Myocyte (in vitro differentiated cells): ENCODE measurements at regions not wholly inside any gene's neighbourhood (a gene's known extent, or its start where the extent isn't known, plus 50 kb on each side); places are given as distances from the start of the nearest gene placed in this dataset.
A peak's percentile ranks its signal among the peaks of the same experiment; 100 is the strongest.

ENCODE experiments used
- DNase-seq: peaks from one replicate; pipeline ENCODE4 v3.0.0-alpha.2; 2012; ENCODE audit warnings: low read depth

DNA sequence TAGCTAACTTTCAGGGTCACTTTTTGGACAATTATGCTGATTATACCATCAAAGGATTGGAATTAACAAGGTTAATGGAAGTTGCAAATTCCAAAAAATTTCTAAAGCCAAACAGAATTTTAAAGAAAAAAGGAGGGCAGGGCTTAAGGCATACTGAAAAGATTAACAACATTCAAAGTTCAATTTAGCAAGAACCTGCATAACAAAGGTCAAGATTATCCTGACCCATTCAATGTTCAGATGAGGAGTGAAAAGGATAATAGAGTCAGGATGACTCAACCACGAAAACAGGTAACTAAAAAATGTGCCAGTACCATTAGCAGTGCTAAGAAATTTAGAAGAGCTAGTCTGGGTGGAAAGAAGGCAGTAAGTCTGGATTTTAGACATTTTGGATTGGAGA is 139.8 kb upstream of the HNMT start:
- DNase-seq: no peak

DNA sequence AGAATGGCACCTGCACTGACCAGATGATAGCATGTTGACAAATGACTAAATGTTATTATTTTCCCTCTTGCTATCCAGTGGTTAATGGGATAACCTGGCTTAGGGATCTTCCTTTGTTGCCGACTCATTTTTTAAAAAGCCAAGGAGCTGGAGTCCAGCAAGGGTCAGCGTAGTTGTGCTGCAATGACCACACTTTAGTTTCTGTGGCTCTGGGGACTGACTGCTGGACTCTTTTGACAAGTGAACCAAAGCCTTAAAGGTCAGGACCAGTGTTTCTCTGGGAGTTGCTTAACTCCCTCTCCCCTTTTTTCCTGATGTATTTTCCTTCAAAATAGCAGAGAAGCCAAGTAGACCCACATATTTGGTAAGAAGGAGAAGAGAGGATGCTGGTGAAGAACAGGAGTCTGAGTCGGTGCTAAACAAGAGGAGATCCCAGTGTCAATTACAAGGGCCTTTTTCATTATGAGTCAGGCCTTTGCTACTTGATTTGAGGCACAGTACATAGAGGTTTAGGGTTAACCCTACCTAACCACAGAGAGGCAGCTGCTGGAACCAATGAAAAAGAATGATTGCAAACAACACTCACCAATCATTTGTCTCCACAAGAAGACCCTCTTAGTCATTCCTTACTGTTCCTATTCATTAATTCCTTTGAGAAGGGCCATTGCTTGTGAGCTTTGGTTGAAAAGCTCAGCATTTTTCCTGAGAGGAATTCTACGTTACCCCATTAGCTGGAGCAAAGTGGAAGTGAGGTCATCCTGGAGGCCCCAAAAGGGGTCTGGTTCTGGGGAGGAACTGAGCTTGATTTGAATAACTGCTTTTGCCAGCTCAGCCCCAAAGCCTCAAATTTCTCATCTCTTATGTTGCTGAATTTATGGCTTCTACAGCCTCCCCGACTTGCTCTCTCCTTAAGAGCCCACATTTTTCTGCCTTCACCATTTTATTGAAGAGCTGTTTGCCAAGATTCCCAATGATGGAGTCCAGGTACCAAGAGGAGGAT is 137.6 kb upstream of the HNMT start:
- peak; percentile 54 for DNase-seq

GRCh38 chr2:137828624-137829023 is 135.6 kb upstream of the HNMT start:
- DNase-seq: no peak

DNA sequence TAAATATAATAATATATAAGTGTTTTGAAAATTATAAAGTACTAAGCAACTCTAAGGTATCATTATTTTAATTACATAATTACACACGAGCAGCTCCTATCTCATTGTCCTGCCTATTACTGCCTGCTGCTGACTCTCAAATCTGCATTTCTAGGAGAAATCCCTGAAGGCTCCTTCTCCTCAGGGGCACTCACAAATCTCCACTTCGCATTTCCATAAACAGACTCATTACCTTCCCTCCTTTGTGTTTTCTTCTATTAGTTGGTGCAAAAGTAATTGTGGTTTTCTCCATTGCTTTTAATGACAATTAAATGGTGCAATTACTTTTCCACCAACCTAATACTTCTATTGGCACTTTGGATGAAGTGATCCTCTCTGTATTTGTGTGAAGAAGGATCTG is 135.0 kb upstream of the HNMT start:
- no peak for DNase-seq

DNA sequence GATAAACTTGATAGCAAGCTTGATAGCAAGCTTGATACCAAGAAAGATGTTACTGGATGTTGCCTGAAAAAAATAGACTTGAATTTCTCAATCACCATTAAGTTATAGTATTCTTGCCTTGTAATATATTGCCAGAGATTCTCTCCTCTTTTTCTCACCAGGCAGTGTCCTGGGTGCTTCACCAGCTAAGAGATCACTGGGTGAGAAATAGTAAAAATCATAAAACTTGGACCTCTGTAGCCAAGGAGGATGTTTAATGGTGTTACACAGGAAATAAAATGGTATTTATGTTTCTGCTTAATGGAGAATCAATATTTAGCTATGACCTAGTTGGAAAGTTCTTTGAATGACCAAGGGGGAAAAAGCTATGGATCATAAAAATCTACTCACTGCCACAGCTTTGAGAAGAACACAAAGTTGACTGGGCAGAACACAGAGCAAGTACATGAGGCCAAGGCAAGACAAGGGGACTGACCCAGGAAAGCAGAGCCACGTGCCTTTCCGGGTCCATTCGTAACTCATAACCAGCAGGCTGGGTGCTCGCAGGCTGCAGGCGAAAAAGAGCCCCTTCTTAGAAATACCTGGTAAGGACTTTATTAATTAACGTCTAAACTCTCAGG is 129.4 kb upstream of the HNMT start:
- no peak for DNase-seq

DNA sequence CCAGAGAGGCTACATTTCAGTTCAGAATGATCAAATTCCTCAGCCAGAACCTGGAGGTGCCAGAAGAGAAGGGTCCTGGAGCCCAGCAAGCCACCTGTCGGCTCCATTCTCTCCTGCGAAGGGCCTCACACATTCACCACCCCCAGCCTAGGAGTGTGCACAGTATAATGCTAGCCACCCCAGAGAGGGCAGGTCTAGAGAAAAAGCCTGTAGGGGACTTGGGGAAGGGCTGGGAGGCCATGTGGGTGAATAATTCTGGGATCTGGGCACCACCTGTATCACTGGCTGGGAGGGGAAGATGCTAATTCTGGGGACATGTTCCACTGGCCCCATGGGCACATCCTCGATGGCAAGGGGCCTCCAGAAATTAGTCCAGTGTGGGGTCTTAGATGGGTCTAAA is 127.6 kb upstream of the HNMT start:
- DNase-seq: no peak

DNA sequence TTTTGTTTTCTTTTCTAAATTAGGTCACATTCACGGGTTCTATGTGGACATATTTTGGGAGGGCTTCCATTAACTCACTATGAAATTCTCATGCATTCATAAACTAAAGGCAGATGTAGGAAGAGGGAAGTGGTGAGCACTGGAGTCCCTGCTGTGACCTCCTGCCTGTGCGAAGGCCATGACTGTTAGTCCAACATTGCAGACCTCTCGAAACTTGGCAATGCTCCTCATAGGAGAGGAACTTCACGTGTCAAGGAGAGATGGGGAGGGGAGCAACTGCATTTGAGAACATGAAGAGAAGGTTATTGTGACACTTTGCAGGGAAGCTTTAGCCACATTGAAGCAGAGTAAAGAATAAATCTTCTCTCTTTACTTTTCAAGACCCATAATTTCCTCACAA is 126.4 kb upstream of the HNMT start:
- no peak for DNase-seq

GRCh38 chr2:137838255-137839092 is 125.8 kb upstream of the HNMT start:
- peak; percentile 58 for DNase-seq

DNA sequence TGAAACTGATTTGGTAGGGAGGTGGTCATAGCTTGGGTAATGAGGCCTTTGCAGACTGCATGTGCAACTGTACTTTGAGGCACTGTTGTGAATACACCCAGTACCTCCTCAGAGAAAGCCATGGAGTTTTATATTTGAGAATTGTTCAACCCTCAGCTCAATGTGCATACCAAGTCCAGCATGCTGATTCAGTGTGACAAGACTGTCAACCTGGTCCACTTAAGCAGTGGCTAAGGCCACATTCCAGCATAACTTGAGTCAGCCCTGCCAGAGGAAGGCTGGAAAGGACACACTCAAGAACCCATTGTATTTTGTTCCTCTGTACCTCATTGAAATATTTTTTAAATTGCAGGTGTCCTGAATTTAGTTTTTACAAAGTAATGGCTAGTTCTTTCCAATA is 121.8 kb upstream of the HNMT start:
- DNase-seq: no peak

DNA sequence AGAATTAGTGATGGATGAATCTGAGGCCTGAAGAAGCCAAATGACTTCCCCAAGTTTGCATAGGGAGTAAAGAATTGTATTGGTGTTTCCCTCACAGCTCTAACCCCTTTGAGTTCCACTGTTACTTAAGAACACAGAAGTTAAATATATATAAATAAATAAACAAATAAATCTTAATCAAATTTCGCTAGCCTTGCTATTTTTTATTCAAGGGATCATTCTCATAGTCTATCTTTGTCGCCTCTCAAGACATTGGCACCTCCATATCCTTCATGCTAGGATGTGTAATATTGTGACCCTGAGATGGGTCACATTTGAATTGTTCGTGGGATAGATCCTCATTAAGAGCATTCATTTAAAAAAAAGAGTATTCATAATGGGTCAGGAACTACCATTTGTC is 121.3 kb upstream of the HNMT start:
- no peak for DNase-seq

DNA sequence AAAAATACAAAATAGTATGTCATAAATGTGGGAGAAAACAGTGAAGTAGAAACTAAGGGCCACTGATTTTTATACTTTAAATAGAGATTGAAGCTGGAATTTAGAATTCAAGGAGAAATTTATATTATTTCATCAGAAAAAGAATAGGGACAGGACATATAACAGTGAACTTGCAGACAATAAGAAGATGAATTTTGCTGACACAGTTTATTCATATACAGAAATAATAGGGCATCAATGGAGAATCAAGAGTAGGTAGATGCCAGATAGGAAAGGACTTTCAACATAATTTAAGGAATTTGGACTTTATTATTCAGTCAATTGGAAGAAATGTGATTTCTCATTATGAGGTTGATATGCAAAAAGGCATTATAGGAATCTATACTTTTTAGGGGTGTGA is 118.9 kb upstream of the HNMT start:
- no peak for DNase-seq

DNA sequence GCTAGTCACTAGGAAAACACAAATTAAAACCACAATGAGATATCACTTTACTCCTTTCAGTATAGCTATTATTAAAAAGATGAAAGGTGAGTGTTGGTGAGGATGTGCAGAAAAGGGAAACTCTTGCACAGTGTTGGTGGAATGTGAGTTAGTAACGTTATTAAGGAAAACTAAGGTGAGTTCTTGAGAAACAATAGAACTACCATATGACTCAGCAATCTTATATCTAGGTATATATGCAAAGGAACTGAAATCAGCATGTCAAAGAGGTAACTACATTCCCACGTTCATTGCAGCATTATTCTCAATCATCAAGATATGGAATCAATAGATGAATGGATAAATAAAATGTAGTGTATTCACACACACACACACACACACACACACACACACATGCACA is 117.3 kb upstream of the HNMT start:
- no peak for DNase-seq

- no peak for DNase-seq
Measured at GRCh38 chr2:137847443-137847842, 116.8 kb upstream of the HNMT start.

DNA sequence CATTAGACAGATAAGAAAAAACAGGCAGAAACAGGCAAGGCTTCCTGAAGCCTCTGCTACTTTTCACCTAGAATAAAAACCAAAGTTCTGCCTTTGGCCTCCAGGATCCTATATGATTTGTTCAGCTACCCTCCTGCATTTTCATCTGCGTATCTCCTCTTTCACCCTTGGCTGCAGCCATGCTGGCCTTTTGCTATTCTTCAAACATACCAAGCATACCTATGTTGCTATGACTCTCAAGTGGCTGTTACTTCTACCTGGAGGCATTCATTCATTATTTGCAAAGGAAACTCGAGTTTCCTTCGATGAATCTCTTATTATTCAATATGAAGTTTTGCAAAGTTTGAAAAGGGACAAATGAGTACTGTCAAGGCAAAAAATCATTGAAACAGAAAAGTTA is 106.4 kb upstream of the HNMT start:
- DNase-seq: no peak

DNA sequence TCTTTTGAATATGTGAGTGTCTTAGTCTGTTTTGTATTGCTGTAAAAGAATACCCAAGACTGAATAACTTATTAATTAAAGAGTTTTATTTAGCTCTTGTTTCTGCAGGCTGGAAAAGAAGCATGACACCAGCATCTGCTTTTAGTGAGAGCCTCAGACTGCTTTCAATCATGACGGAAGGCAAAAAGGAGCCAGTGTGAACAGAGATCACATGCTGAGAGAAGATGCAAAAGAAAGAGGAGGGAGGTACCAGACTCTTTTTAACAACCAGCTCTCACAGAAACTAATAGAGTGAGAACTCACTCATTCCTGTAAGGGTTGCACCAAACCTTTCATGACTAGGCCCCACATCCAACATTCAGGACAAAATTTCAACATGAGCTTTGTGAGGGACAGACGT is 101.6 kb upstream of the HNMT start:
- no peak for DNase-seq

GRCh38 chr2:137865954-137866540 is 98.2 kb upstream of the HNMT start:
- peak; percentile 57 for DNase-seq

- DNase-seq: no peak
Measured at GRCh38 chr2:137870682-137871081, 93.6 kb upstream of the HNMT start.

GRCh38 chr2:137872577-137872976 is 91.7 kb upstream of the HNMT start:
- DNase-seq: no peak

DNA sequence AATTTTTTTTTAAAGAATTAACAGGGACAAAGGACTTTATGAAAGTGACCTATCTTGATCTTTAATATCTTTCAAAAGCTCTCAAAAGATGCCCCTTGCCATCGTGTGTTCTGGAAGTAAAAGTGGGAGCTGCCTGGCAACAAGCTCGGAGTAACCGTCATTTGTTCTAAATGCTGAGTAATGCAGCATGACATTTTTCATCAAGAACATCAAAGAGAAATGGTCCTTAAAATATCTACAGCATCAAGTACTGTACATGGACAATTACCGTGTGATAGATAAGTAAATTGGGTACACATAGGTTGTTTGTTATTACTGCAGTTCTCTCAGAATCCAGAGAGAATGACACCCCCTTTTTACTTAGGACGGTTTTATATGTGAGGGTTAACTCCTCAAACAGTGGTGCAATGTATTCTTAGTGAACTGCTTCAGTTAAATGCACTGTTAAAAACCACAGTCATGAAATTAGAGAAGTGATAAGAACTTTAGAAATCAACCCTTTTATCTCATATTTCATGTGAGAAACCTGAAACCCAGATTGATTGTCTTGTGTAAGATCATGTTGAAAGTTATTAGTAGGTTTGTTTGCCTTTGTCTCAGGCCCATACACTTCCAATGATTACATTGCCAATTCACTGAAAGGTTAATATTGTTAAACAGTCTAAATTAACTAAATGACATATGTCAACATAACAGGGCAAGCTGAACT is 90.6 kb upstream of the HNMT start:
- DNase-seq: no peak

GRCh38 chr2:137879121-137879520 is 85.2 kb upstream of the HNMT start:
- DNase-seq: no peak

DNA sequence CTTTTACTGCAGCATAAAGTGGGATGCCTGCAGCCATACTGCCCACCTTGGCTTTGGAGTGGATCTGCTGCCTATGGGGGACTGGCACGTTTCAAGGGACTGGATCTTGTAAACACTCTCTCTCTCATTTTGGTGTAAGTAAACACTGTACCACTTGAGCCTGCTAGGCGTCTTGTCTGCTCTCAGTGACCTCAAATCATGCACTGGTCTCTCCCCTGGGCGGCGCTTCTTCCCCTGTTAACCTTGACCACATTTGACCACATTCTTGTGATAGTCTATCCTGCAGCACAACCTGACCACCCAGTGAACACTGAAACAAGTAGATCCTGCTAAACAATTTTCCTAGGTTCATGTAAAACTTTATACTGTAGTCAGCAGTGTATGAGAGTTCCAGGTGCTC is 82.6 kb upstream of the HNMT start:
- DNase-seq: no peak
